ENCODE measurements at regions not wholly inside any gene's neighbourhood (a gene's known extent, or its start where the extent isn't known, plus 50 kb on each side); places are given as distances from the start of the nearest gene placed in this dataset.

DNA sequence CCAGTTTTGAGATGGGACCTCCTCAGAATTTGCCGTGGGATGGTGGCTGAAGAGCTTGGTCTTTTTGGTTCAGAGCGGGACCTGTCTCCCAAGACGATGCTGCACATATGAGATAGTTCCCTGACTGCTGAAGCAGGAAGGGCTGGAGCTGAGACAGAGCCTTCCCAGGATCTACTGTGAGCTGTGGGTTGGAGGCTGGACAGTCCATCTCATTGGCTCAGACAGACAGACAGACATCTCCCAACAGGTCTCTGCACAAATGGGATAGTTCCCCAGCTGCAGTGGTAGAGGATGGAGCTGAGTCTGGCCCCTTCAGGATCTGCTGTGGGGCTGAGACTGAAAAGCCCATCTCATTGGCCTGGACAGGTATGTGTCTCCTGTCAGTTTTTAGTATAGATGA lies 1145.6 kb upstream of the CADM2 start:
- no peak for DNase-seq (ENCODE audit: low read depth)
- no peak overlapping the region for H3K4me3 ChIP-seq (ENCODE audit: low read depth, low read length)
- TF ChIP-seq, protein P1, sequence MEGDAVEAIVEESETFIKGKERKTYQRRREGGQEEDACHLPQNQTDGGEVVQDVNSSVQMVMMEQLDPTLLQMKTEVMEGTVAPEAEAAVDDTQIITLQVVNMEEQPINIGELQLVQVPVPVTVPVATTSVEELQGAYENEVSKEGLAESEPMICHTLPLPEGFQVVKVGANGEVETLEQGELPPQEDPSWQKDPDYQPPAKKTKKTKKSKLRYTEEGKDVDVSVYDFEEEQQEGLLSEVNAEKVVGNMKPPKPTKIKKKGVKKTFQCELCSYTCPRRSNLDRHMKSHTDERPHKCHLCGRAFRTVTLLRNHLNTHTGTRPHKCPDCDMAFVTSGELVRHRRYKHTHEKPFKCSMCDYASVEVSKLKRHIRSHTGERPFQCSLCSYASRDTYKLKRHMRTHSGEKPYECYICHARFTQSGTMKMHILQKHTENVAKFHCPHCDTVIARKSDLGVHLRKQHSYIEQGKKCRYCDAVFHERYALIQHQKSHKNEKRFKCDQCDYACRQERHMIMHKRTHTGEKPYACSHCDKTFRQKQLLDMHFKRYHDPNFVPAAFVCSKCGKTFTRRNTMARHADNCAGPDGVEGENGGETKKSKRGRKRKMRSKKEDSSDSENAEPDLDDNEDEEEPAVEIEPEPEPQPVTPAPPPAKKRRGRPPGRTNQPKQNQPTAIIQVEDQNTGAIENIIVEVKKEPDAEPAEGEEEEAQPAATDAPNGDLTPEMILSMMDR (IDR thresholded peaks at IDR 0.05; ENCODE audit: insufficient read depth, low read length): no peak

DNA sequence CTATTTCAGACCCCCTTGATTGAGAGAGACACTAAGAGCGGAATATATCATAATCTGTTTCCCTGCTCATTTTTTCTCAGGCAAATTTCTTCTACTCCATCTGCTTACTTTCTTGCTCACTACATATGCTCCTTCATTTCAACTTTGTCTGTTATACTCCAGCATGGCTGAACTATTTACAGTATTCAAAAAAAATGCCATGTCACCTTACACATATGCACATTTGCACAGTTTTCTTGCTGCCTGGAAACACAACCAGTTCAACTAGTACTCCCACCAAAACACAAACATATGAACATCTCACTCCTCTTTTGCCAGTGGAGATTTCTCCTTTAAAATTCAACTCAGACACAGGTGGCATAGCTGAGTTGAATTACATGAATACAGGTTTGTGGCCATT lies 1142.1 kb upstream of the CADM2 start:
- no peak overlapping the region for H3K4me3 ChIP-seq (ENCODE audit: low read depth, low read length)
- DNase-seq (ENCODE audit: low read depth): no peak
- TF ChIP-seq, protein P1 (IDR thresholded peaks at IDR 0.05; ENCODE audit: insufficient read depth, low read length): no peak

DNA sequence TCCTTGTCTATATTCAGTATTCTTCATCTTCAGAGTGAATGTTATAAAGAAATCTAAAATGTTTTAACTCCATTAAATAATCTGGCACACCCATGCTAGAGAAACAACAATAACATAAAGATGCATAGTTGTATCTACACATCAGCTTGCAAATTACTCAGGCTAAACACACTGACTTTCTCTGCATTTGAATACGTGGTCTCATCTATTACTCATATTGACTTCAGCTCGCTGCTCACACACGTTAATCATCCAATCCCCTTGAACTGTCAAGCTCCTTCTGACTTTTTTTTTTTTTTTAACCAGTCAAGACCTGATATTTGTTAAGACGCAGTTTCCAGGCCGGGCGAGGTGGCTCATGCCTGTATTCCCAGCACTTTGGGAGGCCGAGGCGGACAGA lies 1137.3 kb upstream of the CADM2 start:
- no peak overlapping the region for H3K4me3 ChIP-seq (ENCODE audit: low read depth, low read length)
- DNase-seq (ENCODE audit: low read depth): no peak
- TF ChIP-seq, protein P1 (IDR thresholded peaks at IDR 0.05; ENCODE audit: insufficient read depth, low read length): no peak

DNA sequence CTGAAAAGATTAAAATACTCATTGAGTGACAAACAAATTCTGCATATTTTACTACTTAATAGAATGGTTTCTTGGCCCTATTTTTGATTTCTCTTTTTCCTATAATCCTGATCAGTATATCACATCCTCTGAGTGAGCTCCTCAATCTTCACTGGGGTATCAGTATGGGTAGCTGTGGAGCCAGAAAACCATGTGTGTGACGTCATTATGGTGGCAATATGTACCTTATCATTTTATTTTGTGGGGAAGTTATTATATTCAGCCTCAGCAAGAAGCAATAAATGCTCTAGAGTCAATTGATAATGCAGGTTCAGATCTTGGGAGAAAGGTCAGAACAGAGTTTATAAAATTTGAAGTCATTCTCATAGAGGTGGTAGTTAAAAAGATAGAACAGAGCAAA lies 1135.7 kb upstream of the CADM2 start:
- TF ChIP-seq, protein P1 (IDR thresholded peaks at IDR 0.05; ENCODE audit: insufficient read depth, low read length): no peak

DNA sequence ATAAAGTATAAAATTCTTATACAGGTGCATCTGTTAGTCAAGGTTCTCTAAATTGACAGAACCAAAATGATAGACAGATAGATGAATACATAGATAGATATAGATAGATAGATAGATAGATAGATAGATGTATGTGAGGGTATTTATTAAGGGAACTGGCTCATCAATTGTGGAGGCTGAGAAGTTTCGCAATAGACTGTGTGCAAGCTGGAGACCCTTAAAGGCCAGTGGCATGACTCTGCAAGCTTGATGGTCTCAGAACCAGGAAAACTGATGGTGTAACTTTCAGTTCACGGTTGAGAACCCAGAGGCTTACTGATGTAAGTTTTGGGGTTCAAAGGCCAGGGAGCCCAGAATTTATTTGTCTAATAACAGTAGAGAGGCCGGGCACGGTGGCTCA lies 1123.7 kb upstream of the CADM2 start:
- TF ChIP-seq, protein P1 (IDR thresholded peaks at IDR 0.05; ENCODE audit: insufficient read depth, low read length): no peak
- no peak overlapping the region for H3K4me3 ChIP-seq (ENCODE audit: low read depth, low read length)
- DNase-seq (ENCODE audit: low read depth): no peak

More for the DNA sequence above, 1135.7 kb upstream of the CADM2 start:
- H3K4me3 ChIP-seq (ENCODE audit: low read depth, low read length): no peak overlapping the region
- no peak for DNase-seq (ENCODE audit: low read depth)

DNA sequence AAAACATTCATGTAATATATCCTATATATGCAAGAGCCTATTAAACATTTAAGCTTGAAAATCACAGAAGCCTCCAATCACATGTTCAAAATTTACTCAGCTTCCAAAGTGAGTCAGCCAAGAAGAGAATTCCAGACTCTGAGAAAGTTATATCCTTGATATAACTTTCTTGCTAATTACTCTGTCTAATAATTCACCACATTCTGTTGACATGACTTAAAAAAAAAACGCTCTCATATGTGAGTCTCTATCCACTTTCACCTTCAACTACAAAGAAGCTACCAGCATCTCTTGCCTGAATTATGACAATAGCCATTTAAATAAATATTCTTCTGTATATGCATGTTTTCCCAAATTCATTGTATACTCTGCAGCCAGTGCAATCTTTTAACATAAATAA lies 1116.3 kb upstream of the CADM2 start:
- no peak overlapping the region for H3K4me3 ChIP-seq (ENCODE audit: low read depth, low read length)
- TF ChIP-seq, protein P1 (IDR thresholded peaks at IDR 0.05; ENCODE audit: insufficient read depth, low read length): no peak
- no peak for DNase-seq (ENCODE audit: low read depth)

DNA sequence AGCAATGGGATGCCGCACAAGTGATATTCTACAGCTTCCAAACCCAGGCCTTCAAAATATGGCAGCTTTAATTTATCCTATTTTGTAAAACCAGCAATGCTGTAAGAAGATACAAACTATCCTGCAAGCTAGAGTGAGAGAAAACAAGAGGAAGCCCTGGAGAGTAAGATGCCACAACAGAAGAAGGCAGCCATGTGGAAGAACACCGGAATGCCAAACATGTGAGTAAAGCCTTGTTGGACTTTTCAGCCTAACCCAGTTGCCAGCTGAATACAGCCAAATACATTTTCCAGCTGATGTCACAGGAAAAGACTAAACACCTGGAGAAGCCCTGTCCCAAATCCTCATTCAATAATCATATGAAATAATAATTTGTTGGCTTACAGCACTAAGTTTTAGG lies 1115.1 kb upstream of the CADM2 start:
- DNase-seq (ENCODE audit: low read depth): no peak
- H3K4me3 ChIP-seq (ENCODE audit: low read depth, low read length): no peak overlapping the region
- TF ChIP-seq, protein P1 (IDR thresholded peaks at IDR 0.05; ENCODE audit: insufficient read depth, low read length): no peak

Measured in fibroblast of the aortic adventitia (primary cell).